Colonic mucosa (tissue), 4 donors: ENCODE measurements at regions not wholly inside any gene's neighbourhood (a gene's known extent, or its start where the extent isn't known, plus 50 kb on each side); places are given as distances from the start of the nearest gene placed in this dataset.

Experiments used
- DNase-seq: peaks from one replicate; pipeline ENCODE4 v3.0.0-alpha.2; 2020
- H3K27ac ChIP-seq: fragments of 200-600 bp; one replicate; pipeline ENCODE4 v1.8.0; 2021
- H3K27me3 ChIP-seq: fragments of 200-600 bp; one replicate; pipeline ENCODE4 v1.8.0; 2021
- H3K36me3 ChIP-seq: fragments of 200-600 bp; one replicate; pipeline ENCODE4 v1.8.0; 2021
- H3K4me1 ChIP-seq: fragments of 200-600 bp; one replicate; pipeline ENCODE4 v1.8.0; 2021; ENCODE audit warnings: mild to moderate bottlenecking
- H3K4me3 ChIP-seq: fragments of 200-600 bp; one replicate; pipeline ENCODE4 v1.8.0; 2021
- H3K9ac ChIP-seq, 2 donors: one replicate each; pipeline ENCODE4 v1.7.0; 2013; ENCODE audit warnings: control low read depth in 2 of 2, low read depth in 2 of 2, low read length in 2 of 2
- H3K9me3 ChIP-seq: fragments of 200-600 bp; one replicate; pipeline ENCODE4 v1.8.0; 2021
- CTCF ChIP-seq: fragments of 200-600 bp; IDR thresholded peaks from one replicate; pipeline ENCODE4 v1.8.0; 2022; ENCODE audit warnings: antibody characterized with exemption, mild to moderate bottlenecking
- intact Hi-C: fragments of 100-400 bp; cut with DNase I; formaldehyde crosslinking; loops from one replicate; pipeline ENCODE4 v1.14.1; 2022
- donor health status: healthy.
- donor health status: DM: no; HTN: no; CAD: no.
- donor health status: DM: no; HTN: no; CAD: no.

- Histone ChIP-seq H3K4me3 (no peak overlapping the region), H3K27ac (no peak overlapping the region), H3K36me3 (no peaks in the 10 kb centered on the region), H3K9me3 (no peaks in the 10 kb centered on the region), H3K4me1 (no peaks in the 10 kb centered on the region), H3K27me3 (no peaks in the 10 kb centered on the region), H3K9ac (no peak overlapping the region)
- no peak for DNase-seq
- intact Hi-C loops, result no loop called here
- no peak for TF ChIP-seq CTCF
These were observed 228.4 kb downstream of the SPRY1 start for GRCh38 chr4:123624959-123625358.

GRCh38 chr4:123628288-123628687 is 231.7 kb downstream of the SPRY1 start:
- no peak for DNase-seq
- H3K27ac ChIP-seq, result no peak overlapping the region
- no peak overlapping the region for H3K4me3 ChIP-seq
- no peaks in the 10 kb centered on the region for H3K9me3 ChIP-seq
- TF ChIP-seq CTCF, result no peak
- no peaks in the 10 kb centered on the region for H3K36me3 ChIP-seq
- intact Hi-C loops, result no loop called here
- H3K9ac ChIP-seq, result no peak overlapping the region
- H3K27me3 ChIP-seq, result no peaks in the 10 kb centered on the region
- H3K4me1 ChIP-seq, result no peaks in the 10 kb centered on the region

- TF ChIP-seq CTCF, result no peak
- H3K27ac ChIP-seq, result no peak overlapping the region
- no peak overlapping the region for H3K9ac ChIP-seq
- intact Hi-C loops, result no loop called here
- no peaks in the 10 kb centered on the region for H3K4me1 ChIP-seq
- H3K4me3 ChIP-seq, result no peak overlapping the region
- H3K9me3 ChIP-seq, result no peaks in the 10 kb centered on the region
- no peak for DNase-seq
- no peaks in the 10 kb centered on the region for H3K27me3 ChIP-seq
- no peaks in the 10 kb centered on the region for H3K36me3 ChIP-seq
These were observed 235.4 kb downstream of the SPRY1 start for GRCh38 chr4:123631786-123632692.

- no peaks in the 10 kb centered on the region for H3K4me1 ChIP-seq
- intact Hi-C loops, result no loop called here
- TF ChIP-seq CTCF, result no peak
These were observed 236.1 kb downstream of the SPRY1 start for GRCh38 chr4:123632693-123633030.

GRCh38 chr4:123638834-123639233 is 242.2 kb downstream of the SPRY1 start:
- no peaks in the 10 kb centered on the region for H3K36me3 ChIP-seq
- no peak overlapping the region for H3K9ac ChIP-seq
- no peaks in the 10 kb centered on the region for H3K27me3 ChIP-seq
- H3K27ac ChIP-seq, result no peak overlapping the region
- H3K9me3 ChIP-seq, result no peaks in the 10 kb centered on the region
- no peak overlapping the region for H3K4me3 ChIP-seq
- DNase-seq, result no peak
- intact Hi-C loops, result no loop called here
- TF ChIP-seq CTCF, result no peak
- H3K4me1 ChIP-seq, result no peaks in the 10 kb centered on the region

More at GRCh38 chr4:123632693-123633030, 236.1 kb downstream of the SPRY1 start:
- Histone ChIP-seq H3K9ac (no peak overlapping the region), H3K36me3 (no peaks in the 10 kb centered on the region), H3K27me3 (no peaks in the 10 kb centered on the region), H3K9me3 (no peaks in the 10 kb centered on the region), H3K27ac (no peak overlapping the region), H3K4me3 (no peak overlapping the region)
- no peak for DNase-seq
